ENCODE measurements at regions not wholly inside any gene's neighbourhood (a gene's known extent, or its start where the extent isn't known, plus 50 kb on each side); places are given as distances from the start of the nearest gene placed in this dataset.
A peak's percentile ranks its signal among the peaks of the same experiment; 100 is the strongest.
"Not testable (repeated sequence)": the region's sequence is repeated elsewhere in the genome, so short reads cannot be mapped to it uniquely, and the experiment has no call there.

- peak; percentile 91 for DNase-seq (ENCODE audit: low read depth)
These were observed 56.2 kb upstream of the NID2 start for GRCh38 chr14:52124791-52125684.

GRCh38 chr14:52122163-52122562 lies 53.3 kb upstream of the NID2 start:
- not testable (repeated sequence) for DNase-seq (ENCODE audit: low read depth)

GRCh38 chr14:52121441-52121840 lies 52.6 kb upstream of the NID2 start:
- no peak for DNase-seq (ENCODE audit: low read depth)

GRCh38 chr14:52119030-52119429 lies 50.2 kb upstream of the NID2 start:
- peak; percentile 54 for DNase-seq (ENCODE audit: low read depth)

Measured in amniotic epithelial cell (primary cell).